Keratinocyte (primary cell): ENCODE measurements at regions not wholly inside any gene's neighbourhood (a gene's known extent, or its start where the extent isn't known, plus 50 kb on each side); places are given as distances from the start of the nearest gene placed in this dataset.

Source experiments
- DNase-seq: peaks from one replicate; pipeline ENCODE4 v3.0.0-alpha.2; 2011; ENCODE audit warnings: low read depth, missing footprints, low spot score
- FAIRE-seq: peaks from 2 replicates; lab custom pipeline; 2011; peaks lifted over from hg19 to GRCh38; lab: Jason Lieb, UNC
- H2AFZ ChIP-seq: 2 replicates; pipeline ENCODE4 v1.6.0; 2012; ENCODE audit warnings: low read length, control low read depth, inconsistent platforms; ENCODE audit not compliant: control insufficient read depth
- H3K27ac ChIP-seq: 2 replicates; pipeline ENCODE4 v1.5.1; 2011; ENCODE audit warnings: low read length; ENCODE audit not compliant: control insufficient read depth, insufficient read depth
- H3K27me3 ChIP-seq: 3 replicates; pipeline ENCODE4 v1.6.0; 2011; ENCODE audit warnings: low read length; ENCODE audit not compliant: control insufficient read depth, insufficient read depth; ENCODE audit errors: extremely low read depth
- H3K36me3 ChIP-seq, 2 experiments: 2 replicates in 1 of 2; 3 replicates in 1 of 2; pipeline ENCODE4 v1.5.1; 2011; ENCODE audit warnings: low read length in 2 of 2, mild to moderate bottlenecking in 1 of 2; ENCODE audit not compliant: control insufficient read depth in 2 of 2, insufficient read depth in 2 of 2; ENCODE audit errors: extremely low read depth in 1 of 2
- H3K4me1 ChIP-seq: 3 replicates; pipeline ENCODE4 v1.5.1; 2011; ENCODE audit warnings: low read length; ENCODE audit not compliant: control insufficient read depth, insufficient read depth; ENCODE audit errors: extremely low read depth
- H3K4me2 ChIP-seq: 3 replicates; pipeline ENCODE4 v1.6.0; 2011; ENCODE audit warnings: low read depth, low read length; ENCODE audit not compliant: control insufficient read depth, insufficient read depth; ENCODE audit errors: extremely low read depth
- H3K4me3 ChIP-seq, 3 experiments: fragments of 200-600 bp in 1 of 3; sonication (generic) in 1 of 3; 2 replicates in 2 of 3; 3 replicates in 1 of 3; pipeline ENCODE4 v1.5.1; 2011 to 2016; ENCODE audit warnings: low read length in 3 of 3, mild to moderate bottlenecking in 3 of 3, control low read depth in 2 of 3, inconsistent platforms in 1 of 3, low read depth in 1 of 3, mixed read lengths in 1 of 3, mixed run types in 1 of 3, moderate library complexity in 1 of 3; ENCODE audit not compliant: control insufficient read depth in 2 of 3, insufficient read depth in 2 of 3; ENCODE audit errors: extremely low read depth in 1 of 3
- H3K79me2 ChIP-seq: 2 replicates; pipeline ENCODE4 v1.6.0; 2012; ENCODE audit warnings: low read length; ENCODE audit not compliant: control insufficient read depth, insufficient read depth
- H3K9ac ChIP-seq: 3 replicates; pipeline ENCODE4 v1.6.0; 2011; ENCODE audit warnings: low read length; ENCODE audit not compliant: control insufficient read depth, insufficient read depth; ENCODE audit errors: extremely low read depth
- H3K9me1 ChIP-seq: 3 replicates; pipeline ENCODE4 v1.6.0; 2011; ENCODE audit warnings: low read length; ENCODE audit not compliant: control insufficient read depth, insufficient read depth; ENCODE audit errors: extremely low read depth
- H3K9me3 ChIP-seq: 2 replicates; pipeline ENCODE4 v1.5.1; 2012; ENCODE audit warnings: low read depth, low read length; ENCODE audit not compliant: control insufficient read depth
- H4K20me1 ChIP-seq: 3 replicates; pipeline ENCODE4 v1.6.0; 2011; ENCODE audit warnings: low read length; ENCODE audit not compliant: control insufficient read depth, insufficient read depth; ENCODE audit errors: extremely low read depth
- CTCF ChIP-seq, 3 experiments: IDR thresholded peaks in 1 of 3; conservative IDR thresholded peaks in 1 of 3; optimal IDR thresholded peaks in 1 of 3; 2 replicates in 2 of 3; 3 replicates in 1 of 3; pipeline versions ENCODE3 to v1.5.1; 2011; ENCODE audit warnings: low read length in 3 of 3, mild to moderate bottlenecking in 3 of 3, moderate library complexity in 2 of 3, control low read depth in 1 of 3, inconsistent platforms in 1 of 3; ENCODE audit not compliant: insufficient read depth in 2 of 3; ENCODE audit errors: extremely low read depth in 1 of 3
- EZH2 ChIP-seq: IDR thresholded peaks from one replicate; pipeline ENCODE4 v1.6.1; 2012; ENCODE audit warnings: inconsistent platforms, mild to moderate bottlenecking, low read length, moderate library complexity
- dilution Hi-C: fragments of 300-500 bp; cut with MboI; formaldehyde crosslinking; loops from one replicate; pipeline ENCODE4 v1.7.0; 2020; ENCODE audit warnings: low sequenced_read_pairs; ENCODE audit not compliant: extremely low pct_ligation_motif_present

GRCh38 chr6:147704691-147705090 is 196.2 kb downstream of the SAMD5 start:
- no peak for TF ChIP-seq EZH2
- no peak for TF ChIP-seq CTCF (optimal IDR thresholded peaks at IDR 0.05 in 1 of 3, IDR thresholded peaks at IDR 0.05 in 1 of 3, conservative IDR thresholded peaks at IDR 0.05 in 1 of 3; ENCODE audit: extremely low read depth in 1 of 3, insufficient read depth in 2 of 3, low read length in 3 of 3)
- Histone ChIP-seq H3K9me1 (no peaks in the 10 kb centered on the region), H3K79me2 (no peaks in the 10 kb centered on the region), H3K27me3 (no peaks in the 10 kb centered on the region), H3K4me3 (no peak overlapping the region), H3K4me1 (peaks cover 2% of the 10 kb centered on the region), H3K9ac (no peak overlapping the region), H3K27ac (no peak overlapping the region), H2AFZ (no peak overlapping the region), H3K9me3 (no peaks in the 10 kb centered on the region), H3K4me2 (no peak overlapping the region), H4K20me1 (no peaks in the 10 kb centered on the region), H3K36me3 (no peaks in the 10 kb centered on the region)
- FAIRE-seq: no peak
- dilution Hi-C loops: no loop called here
- no peak for DNase-seq

- Histone ChIP-seq H3K9me1 (no peaks in the 10 kb centered on the region), H3K79me2 (no peaks in the 10 kb centered on the region), H3K27ac (no peak overlapping the region), H3K4me3 (no peak overlapping the region), H4K20me1 (no peaks in the 10 kb centered on the region), H3K4me1 (no peaks in the 10 kb centered on the region), H3K27me3 (no peaks in the 10 kb centered on the region), H3K9ac (no peak overlapping the region), H3K9me3 (no peaks in the 10 kb centered on the region), H3K36me3 (no peaks in the 10 kb centered on the region), H3K4me2 (no peak overlapping the region), H2AFZ (no peak overlapping the region)
- FAIRE-seq: no peak
- dilution Hi-C loops: no loop called here
- TF ChIP-seq CTCF (optimal IDR thresholded peaks at IDR 0.05 in 1 of 3, IDR thresholded peaks at IDR 0.05 in 1 of 3, conservative IDR thresholded peaks at IDR 0.05 in 1 of 3; ENCODE audit: extremely low read depth in 1 of 3, insufficient read depth in 2 of 3, low read length in 3 of 3): no peak
- TF ChIP-seq EZH2: no peak
- no peak for DNase-seq
Observed at GRCh38 chr6:147707524-147707923, 199.0 kb downstream of the SAMD5 start.
